K562 (cell line): ENCODE measurements at regions not wholly inside any gene's neighbourhood (a gene's known extent, or its start where the extent isn't known, plus 50 kb on each side); places are given as distances from the start of the nearest gene placed in this dataset.
A peak's percentile ranks its signal among the peaks of the same experiment; 100 is the strongest.
"Not testable (repeated sequence)": the region's sequence is repeated elsewhere in the genome, so short reads cannot be mapped to it uniquely, and the experiment has no call there.

Source experiments
- ATAC-seq: fragments of 200-7000 bp; cut with Tn5 transposase; 3 replicates; pipeline ENCODE4 v1.9.1; 2020; ENCODE audit warnings: moderate library complexity
- BruUV-seq: library from RNA; stranded (reverse); fragments of 400-500 nt; replicated peaks from 2 replicates; lab custom pipeline; 2021; lab: Mats Ljungman, UMichigan
- CTCF ChIA-PET: fragments of 300-600 bp; formaldehyde crosslinking; extraction: SDS; loops from one replicate; lab custom pipeline; 2021; ENCODE audit warnings: low intra/inter-chr PET ratio; lab: Yijun Ruan, JAX
- POLR2A ChIA-PET: fragments of 300-600, 350-650 bp; sonication (Branson Sonifier 250); formaldehyde crosslinking; extraction: SDS; loops from one replicate; lab custom pipeline; 2021; ENCODE audit warnings: antibody characterized with exemption, inconsistent platforms; lab: Yijun Ruan, JAX
- DNase-seq, 4 experiments: peaks; one replicate each; pipeline versions ENCODE4 v3.0.0 to v3.0.0-alpha.2; 2011 to 2018; ENCODE audit warnings: low spot score in 3 of 4, mixed read lengths in 3 of 4; ENCODE audit errors: extremely low read depth in 1 of 4
- FAIRE-seq: peaks from 2 replicates; lab custom pipeline; 2011; peaks lifted over from hg19 to GRCh38; lab: Jason Lieb, UNC
- H2AFZ ChIP-seq: 2 replicates; pipeline ENCODE4 v1.6.0; 2011; ENCODE audit warnings: low read depth, low read length, control low read depth, inconsistent platforms
- H3K27ac ChIP-seq: fragments of 200-600 bp; 3 replicates; pipeline ENCODE4 v1.8.0; 2011; ENCODE audit warnings: low read depth, mild to moderate bottlenecking, control low read depth, inconsistent platforms, low read length, moderate library complexity, mixed read lengths; ENCODE audit errors: extremely low read depth
- H3K27me3 ChIP-seq, 2 experiments: fragments of 300-600 bp in 1 of 2; 2 replicates in 1 of 2; 3 replicates in 1 of 2; pipeline versions ENCODE4 v1.6.0 to v1.8.0; 2011; ENCODE audit warnings: inconsistent platforms in 2 of 2, low read length in 2 of 2, mild to moderate bottlenecking in 1 of 2, mixed read lengths in 1 of 2, moderate library complexity in 1 of 2; ENCODE audit not compliant: control insufficient read depth in 2 of 2, insufficient read depth in 2 of 2
- H3K36me3 ChIP-seq: fragments of 300-600 bp; 3 replicates; pipeline ENCODE4 v1.8.0; 2011; ENCODE audit warnings: mild to moderate bottlenecking, low read length, inconsistent platforms; ENCODE audit not compliant: control insufficient read depth, insufficient read depth
- H3K4me1 ChIP-seq, 2 experiments: fragments of 200-600 bp in 1 of 2; replicated peaks in 1 of 2; 2 replicates in 1 of 2; 3 replicates in 1 of 2; pipeline versions ENCODE4 v1.5.1 to v1.8.0; 2011; ENCODE audit warnings: inconsistent platforms in 2 of 2, low read length in 2 of 2, mild to moderate bottlenecking in 1 of 2, mixed read lengths in 1 of 2, moderate library complexity in 1 of 2; ENCODE audit not compliant: control insufficient read depth in 2 of 2, insufficient read depth in 2 of 2
- H3K4me2 ChIP-seq: 2 replicates; pipeline ENCODE4 v1.6.1; 2011; ENCODE audit warnings: low read length, control low read depth, inconsistent platforms, mixed read lengths; ENCODE audit not compliant: insufficient read depth
- H3K4me3 ChIP-seq: fragments of 200-600 bp; sonication (generic), shearing (Covaris generic); 2 replicates; pipeline ENCODE4 v1.5.1; 2016; ENCODE audit warnings: control low read depth, inconsistent platforms
- H3K79me2 ChIP-seq: fragments of 200-600 bp; 3 replicates; pipeline ENCODE4 v1.8.0; 2011; ENCODE audit warnings: low read length, inconsistent platforms; ENCODE audit not compliant: control insufficient read depth, insufficient read depth
- H3K9ac ChIP-seq, 2 experiments: 2 replicates each; pipeline versions ENCODE4 v1.6.0 to v1.6.1; 2011; ENCODE audit warnings: low read depth in 2 of 2, low read length in 2 of 2, control low read depth in 1 of 2, inconsistent platforms in 1 of 2, mild to moderate bottlenecking in 1 of 2, mixed read lengths in 1 of 2; ENCODE audit not compliant: insufficient read depth in 1 of 2
- H3K9me1 ChIP-seq: one replicate; pipeline ENCODE4 v1.6.0; 2011; ENCODE audit warnings: inconsistent platforms, mild to moderate bottlenecking, low read length, moderate library complexity; ENCODE audit not compliant: control insufficient read depth, insufficient read depth
- H3K9me3 ChIP-seq: replicated peaks from 2 replicates; pipeline ENCODE4 v1.5.1; 2011; ENCODE audit warnings: low read depth, low read length, inconsistent platforms; ENCODE audit not compliant: control insufficient read depth, insufficient read depth
- H4K20me1 ChIP-seq: replicated peaks from 2 replicates; pipeline ENCODE4 v1.6.1; 2011; ENCODE audit warnings: low read length, inconsistent platforms, mixed read lengths; ENCODE audit not compliant: control insufficient read depth, insufficient read depth
- CHD2 ChIP-seq: IDR thresholded peaks from 2 replicates; pipeline ENCODE4 v1.6.1; 2011; ENCODE audit warnings: low read depth, low read length
- HNRNPLL ChIP-seq: fragments of 200-400 bp; formaldehyde crosslinking; IDR thresholded peaks from 2 replicates; pipeline ENCODE4 v1.6.1; 2017; ENCODE audit warnings: low read length, low read depth, mild to moderate bottlenecking; ENCODE audit not compliant: poor library complexity, severe bottlenecking
- NFIC ChIP-seq: fragments of 450-650 bp; IDR thresholded peaks from 2 replicates; pipeline ENCODE4 v1.6.1; 2017; ENCODE audit warnings: mild to moderate bottlenecking, inconsistent platforms
- NR2C2 ChIP-seq, 2 experiments: fragments of 200-800 bp in 1 of 2; sonication (Bioruptor generic) in 1 of 2; sonication (generic) in 1 of 2; formaldehyde crosslinking in 1 of 2; IDR thresholded peaks; 2 replicates each; pipeline versions ENCODE4 v1.6.1 to v1.8.0; 2016 to 2022; ENCODE audit warnings: mild to moderate bottlenecking in 1 of 2, missing compliant biosample characterization in 1 of 2, missing genetic modification characterization in 1 of 2, missing genetic modification reagents in 1 of 2
- NRF1 ChIP-seq, 2 experiments: fragments of 450-650 bp; IDR thresholded peaks in 1 of 2; conservative IDR thresholded peaks in 1 of 2; 2 replicates each; pipeline ENCODE4 v1.6.1; 2014; ENCODE audit warnings: mild to moderate bottlenecking in 2 of 2
- POLR2G ChIP-seq: fragments of 200-400 bp; formaldehyde crosslinking; IDR thresholded peaks from 2 replicates; pipeline ENCODE4 v1.6.1; 2017; ENCODE audit warnings: low read depth, mild to moderate bottlenecking, antibody characterized with exemption, low read length, moderate library complexity
- RBFOX2 ChIP-seq: fragments of 200-400 bp; formaldehyde crosslinking; IDR thresholded peaks from 2 replicates; pipeline ENCODE4 v1.6.1; 2017; ENCODE audit warnings: low read depth, mild to moderate bottlenecking, low read length, moderate library complexity
- WGBS: fragments of 100-300 bp; shearing (Covaris generic); methylation state at CpG from one replicate; pipeline ENCODE4 v1.1.6; 2016; ENCODE audit warnings: low coverage, mixed read lengths; ENCODE audit not compliant: insufficient coverage; ENCODE audit errors: missing lambda C conversion rate; 5-methylcytosine and 5-hydroxymethylcytosine counted together
- in situ Hi-C: fragments of 300-500 bp; cut with MboI; formaldehyde crosslinking; loops from 4 replicates; pipeline ENCODE4 v1.15.0; 2018; ENCODE audit warnings: inconsistent platforms, mixed read lengths
- intact Hi-C: fragments of 100-400 bp; cut with micrococcal nuclease; formaldehyde crosslinking; loops from 2 replicates; pipeline ENCODE4 v1.14.2; 2022

- H3K4me2 ChIP-seq, intact Hi-C loops, in situ Hi-C loops, H3K9me1 ChIP-seq, POLR2A ChIA-PET, CTCF ChIA-PET, H3K27ac ChIP-seq, H3K9ac ChIP-seq, H3K79me2 ChIP-seq, H4K20me1 ChIP-seq, FAIRE-seq, H3K27me3 ChIP-seq, ATAC-seq, H3K4me1 ChIP-seq, H3K4me3 ChIP-seq, H3K9me3 ChIP-seq, DNase-seq, BruUV-seq, H3K36me3 ChIP-seq, H2AFZ ChIP-seq: not testable (repeated sequence)
- WGBS: no CpG with 5 or more reads among the region's 4 CpGs
These were observed 61.1 kb upstream of the RUBCNL start for GRCh38 chr13:46448148-46448547.

GRCh38 chr13:46437808-46438404 lies 50.9 kb upstream of the RUBCNL start:
- intact Hi-C loops; H4K20me1 ChIP-seq; H3K4me1 ChIP-seq; TF ChIP-seq NR2C2 (CRISPR knock-in tag; IDR thresholded peaks at IDR 0.05): not testable (repeated sequence)
- peak in 2 of 4 experiments; percentile 6 to 30 for DNase-seq
- TF ChIP-seq NRF1 (conservative IDR thresholded peaks at IDR 0.05 in 1 of 2, IDR thresholded peaks at IDR 0.05 in 1 of 2): 0 out of 4 replicates have a peak, but pooled peaks have one; percentile 18 to 22
- TF ChIP-seq RBFOX2: peak; percentile 53
- TF ChIP-seq NFIC: 0 out of 2 replicates have a peak, but pooled peaks have one; percentile 10
- TF ChIP-seq CHD2: peak; percentile 85
- peak; percentile 29 for TF ChIP-seq HNRNPLL
- TF ChIP-seq NR2C2 (tag; IDR thresholded peaks at IDR 0.05): peak; percentile 25; the same call in 1 of the 2 replicates
- TF ChIP-seq POLR2G: peak; percentile 66
- TF ChIP-seq, all 486 proteins: peak for 7; not testable (repeated sequence) for 479
- ATAC-seq: peak; percentile 95
- CTCF ChIA-PET, FAIRE-seq, H3K9me3 ChIP-seq, POLR2A ChIA-PET, H3K9me1 ChIP-seq, H3K27me3 ChIP-seq, H3K36me3 ChIP-seq, H3K27ac ChIP-seq, H3K79me2 ChIP-seq, in situ Hi-C loops, BruUV-seq: not testable (repeated sequence)
- H3K4me3 ChIP-seq: peak overlapping the region; percentile 23
- 0 out of 2 replicates have a peak overlapping the region, but pooled peaks have one; percentile 45 for H2AFZ ChIP-seq
- H3K9ac ChIP-seq: peak overlapping the region in 1 of 2 experiments; percentile 64; a peak in 2 of 4 replicates
- peak overlapping the region; percentile 32; the same call in 1 of the 2 replicates for H3K4me2 ChIP-seq
- WGBS: 4% methylated on average over 27 of the region's 40 CpGs
